ENCODE measurements at regions not wholly inside any gene's neighbourhood (a gene's known extent, or its start where the extent isn't known, plus 50 kb on each side); places are given as distances from the start of the nearest gene placed in this dataset.

- H3K27me3 ChIP-seq (ENCODE audit: control insufficient read depth, insufficient read depth, low read length), result no peaks in the 10 kb centered on the region
- no peak for DNase-seq (ENCODE audit: low read depth)
These were observed 124.9 kb upstream of the TCERG1L start for GRCh38 chr10:131436458-131436857.

GRCh38 chr10:131437556-131438475 is 126.3 kb upstream of the TCERG1L start:
- no peak for TF ChIP-seq CTCF (IDR thresholded peaks at IDR 0.05; ENCODE audit: insufficient read depth, low read length, severe bottlenecking)
- H3K4me3 ChIP-seq (ENCODE audit: low read depth, low read length), result no peak overlapping the region
- FAIRE-seq, result no peak
- no peak for DNase-seq (ENCODE audit: low read depth)
- no peaks in the 10 kb centered on the region for H3K36me3 ChIP-seq (ENCODE audit: control insufficient read depth, insufficient read depth, low read length)
- H3K27me3 ChIP-seq (ENCODE audit: control insufficient read depth, insufficient read depth, low read length), result no peaks in the 10 kb centered on the region

More at GRCh38 chr10:131436458-131436857, 124.9 kb upstream of the TCERG1L start:
- Histone ChIP-seq H3K36me3 (ENCODE audit: control insufficient read depth, insufficient read depth, low read length) (no peaks in the 10 kb centered on the region), H3K4me3 (ENCODE audit: low read depth, low read length) (no peak overlapping the region)
- no peak for FAIRE-seq
- TF ChIP-seq CTCF (IDR thresholded peaks at IDR 0.05; ENCODE audit: insufficient read depth, low read length, severe bottlenecking), result no peak

- DNase-seq (ENCODE audit: low read depth), result no peak
- TF ChIP-seq CTCF (IDR thresholded peaks at IDR 0.05; ENCODE audit: insufficient read depth, low read length, severe bottlenecking), result no peak
- Histone ChIP-seq H3K27me3 (ENCODE audit: control insufficient read depth, insufficient read depth, low read length) (no peaks in the 10 kb centered on the region), H3K36me3 (ENCODE audit: control insufficient read depth, insufficient read depth, low read length) (no peaks in the 10 kb centered on the region), H3K4me3 (ENCODE audit: low read depth, low read length) (no peak overlapping the region)
- FAIRE-seq, result no peak
These were observed 127.1 kb upstream of the TCERG1L start for GRCh38 chr10:131438665-131439064.

GRCh38 chr10:131439705-131440104 is 128.2 kb upstream of the TCERG1L start:
- no peak for TF ChIP-seq CTCF (IDR thresholded peaks at IDR 0.05; ENCODE audit: insufficient read depth, low read length, severe bottlenecking)
- DNase-seq (ENCODE audit: low read depth), result no peak
- no peak overlapping the region for H3K4me3 ChIP-seq (ENCODE audit: low read depth, low read length)
- no peaks in the 10 kb centered on the region for H3K27me3 ChIP-seq (ENCODE audit: control insufficient read depth, insufficient read depth, low read length)
- H3K36me3 ChIP-seq (ENCODE audit: control insufficient read depth, insufficient read depth, low read length), result no peaks in the 10 kb centered on the region
- FAIRE-seq, result no peak

GRCh38 chr10:131440405-131441360 is 129.2 kb upstream of the TCERG1L start:
- TF ChIP-seq CTCF (IDR thresholded peaks at IDR 0.05; ENCODE audit: insufficient read depth, low read length, severe bottlenecking), result no peak
- no peak for FAIRE-seq
- no peak for DNase-seq (ENCODE audit: low read depth)

More at GRCh38 chr10:131440405-131441360, 129.2 kb upstream of the TCERG1L start:
- no peaks in the 10 kb centered on the region for H3K36me3 ChIP-seq (ENCODE audit: control insufficient read depth, insufficient read depth, low read length)
- H3K27me3 ChIP-seq (ENCODE audit: control insufficient read depth, insufficient read depth, low read length), result no peaks in the 10 kb centered on the region
- H3K4me3 ChIP-seq (ENCODE audit: low read depth, low read length), result no peak overlapping the region

Data from bronchial epithelial cell (primary cell).